GM08714 (cell line): ENCODE measurements at regions not wholly inside any gene's neighbourhood (a gene's known extent, or its start where the extent isn't known, plus 50 kb on each side); places are given as distances from the start of the nearest gene placed in this dataset.
"Not testable (repeated sequence)": the region's sequence is repeated elsewhere in the genome, so short reads cannot be mapped to it uniquely, and the experiment has no call there.

Experiments used
- H3K4me3 ChIP-seq: fragments of 200-500 bp; sonication (Bioruptor generic); 2 replicates; pipeline ENCODE4 v1.5.1; 2014; ENCODE audit warnings: mild to moderate bottlenecking, low read length, inconsistent platforms
- ZNF274 ChIP-seq: IDR thresholded peaks from 2 replicates; pipeline ENCODE4 v1.6.1; 2012; ENCODE audit warnings: mild to moderate bottlenecking, low read depth, low read length

DNA sequence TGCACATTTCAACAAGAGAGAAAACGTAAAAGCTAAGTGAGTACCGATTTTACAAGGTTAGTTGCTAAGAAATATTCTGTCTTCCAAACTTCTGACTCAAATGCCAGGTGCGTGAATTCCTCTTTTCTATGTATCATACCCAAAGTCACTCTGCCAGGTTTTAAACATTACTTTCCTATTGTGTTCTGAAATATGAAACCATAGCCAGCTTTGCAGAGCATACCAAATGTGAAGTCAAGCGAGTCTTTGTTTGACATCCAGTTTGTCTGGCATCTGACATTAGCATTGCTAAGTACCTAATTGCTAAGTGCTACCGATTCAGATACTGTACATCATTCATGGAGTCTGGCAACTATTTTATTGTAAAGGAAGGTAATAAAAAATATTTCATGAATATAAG is 321.9 kb upstream of the GALNT5 start:
- TF ChIP-seq ZNF274 = no peak

DNA sequence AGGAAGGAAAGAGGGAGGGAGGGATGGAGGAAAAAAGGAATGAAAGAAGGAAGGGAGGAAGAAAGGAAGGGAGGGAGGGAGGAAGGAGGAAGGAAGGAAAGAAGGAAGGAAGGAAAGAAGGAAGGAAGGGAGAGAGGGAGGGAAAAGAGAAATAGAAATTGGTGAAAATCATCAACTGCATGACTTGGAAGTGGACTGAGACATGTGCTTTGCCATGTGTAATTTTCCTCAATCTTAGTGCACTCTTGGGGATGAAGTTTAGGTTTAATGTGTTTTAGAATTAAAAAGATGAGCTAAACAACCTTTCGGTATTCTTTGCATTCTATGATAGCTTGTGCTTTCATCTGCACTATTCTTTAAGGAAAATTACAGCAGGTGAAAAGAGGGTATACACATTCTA is 320.1 kb upstream of the GALNT5 start:
- TF ChIP-seq ZNF274 = no peak
- H3K4me3 ChIP-seq = no peak overlapping the region

More for the DNA sequence above, 321.9 kb upstream of the GALNT5 start:
- H3K4me3 ChIP-seq = no peak overlapping the region

DNA sequence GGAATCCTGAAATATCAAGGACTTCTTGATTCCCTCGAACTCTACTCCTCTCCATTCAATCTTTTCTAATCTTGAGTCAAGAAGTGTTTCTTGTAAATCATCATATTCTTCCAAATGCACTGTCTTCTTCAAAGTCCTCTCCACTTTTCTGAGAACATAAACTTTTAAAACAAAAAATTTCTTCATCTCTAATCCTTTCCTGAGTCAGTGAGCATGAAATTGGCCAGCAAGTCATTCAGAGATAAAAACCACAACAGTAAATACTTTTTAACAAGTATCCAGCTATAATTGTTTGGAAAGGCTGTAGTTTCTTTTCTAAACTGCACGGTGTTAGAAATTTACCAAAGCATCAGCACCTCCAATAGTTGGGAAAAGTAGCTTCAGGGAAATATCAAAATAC is 312.6 kb upstream of the GALNT5 start:
- no peak overlapping the region for H3K4me3 ChIP-seq
- TF ChIP-seq ZNF274 = no peak

DNA sequence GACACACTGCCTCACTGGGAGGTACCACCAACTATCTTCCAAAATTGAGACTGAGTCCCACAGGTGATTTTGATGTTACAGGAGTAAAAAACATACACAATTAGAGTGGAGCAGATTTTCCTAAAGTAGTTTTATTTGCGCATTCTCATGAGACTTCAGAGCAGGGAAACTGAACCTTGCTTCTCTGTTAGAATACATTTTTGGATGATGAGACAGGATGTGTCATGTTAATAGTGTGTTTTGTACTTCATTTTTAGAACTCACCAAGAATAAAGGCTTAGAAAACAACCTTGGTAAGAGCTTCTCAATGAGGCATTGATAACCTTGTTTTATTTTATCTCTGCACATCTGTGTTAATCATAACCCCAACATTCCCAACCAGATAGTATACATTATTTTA is 310.2 kb upstream of the GALNT5 start:
- no peak overlapping the region for H3K4me3 ChIP-seq
- TF ChIP-seq ZNF274 = no peak

DNA sequence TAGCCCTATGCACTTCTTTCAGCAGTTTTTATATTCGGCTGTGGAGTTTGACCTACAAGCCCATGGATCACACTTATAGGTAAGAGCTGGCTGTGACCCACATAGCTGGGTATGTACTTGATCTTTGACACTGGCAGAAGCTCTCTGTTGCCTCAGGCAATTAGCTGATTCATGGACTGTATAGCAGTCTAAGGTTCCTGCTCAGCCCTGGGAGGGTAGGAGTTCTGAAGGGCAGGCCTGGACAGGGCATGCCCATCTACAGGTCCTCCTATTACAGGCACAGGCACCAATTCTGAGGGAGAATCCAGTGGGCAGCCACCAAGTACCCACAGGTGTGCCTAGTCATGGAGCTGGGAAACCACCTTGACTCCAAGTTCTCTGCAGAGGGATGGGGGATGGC is 301.8 kb upstream of the GALNT5 start:
- no peak for TF ChIP-seq ZNF274
- H3K4me3 ChIP-seq = no peak overlapping the region

DNA sequence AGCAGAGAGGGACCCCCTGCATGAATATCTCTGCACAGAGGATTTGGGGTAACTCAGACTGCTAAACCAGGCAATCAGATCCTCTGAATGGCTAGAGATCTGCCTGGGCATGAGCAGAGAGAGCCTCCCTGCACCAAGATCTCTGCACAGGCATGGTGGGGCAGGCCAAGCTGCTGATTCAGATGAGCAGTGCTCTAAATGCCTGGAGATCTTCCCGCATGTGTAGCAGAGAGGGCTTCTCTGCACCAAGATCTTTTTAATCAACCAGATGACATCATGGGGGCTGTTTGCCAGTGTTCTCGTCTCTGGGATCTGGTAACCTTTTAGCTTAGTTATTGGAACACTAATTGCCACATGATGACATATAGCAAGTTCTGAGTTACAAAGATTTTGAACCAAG is 301.3 kb upstream of the GALNT5 start:
- H3K4me3 ChIP-seq = no peak overlapping the region
- TF ChIP-seq ZNF274 = no peak

DNA sequence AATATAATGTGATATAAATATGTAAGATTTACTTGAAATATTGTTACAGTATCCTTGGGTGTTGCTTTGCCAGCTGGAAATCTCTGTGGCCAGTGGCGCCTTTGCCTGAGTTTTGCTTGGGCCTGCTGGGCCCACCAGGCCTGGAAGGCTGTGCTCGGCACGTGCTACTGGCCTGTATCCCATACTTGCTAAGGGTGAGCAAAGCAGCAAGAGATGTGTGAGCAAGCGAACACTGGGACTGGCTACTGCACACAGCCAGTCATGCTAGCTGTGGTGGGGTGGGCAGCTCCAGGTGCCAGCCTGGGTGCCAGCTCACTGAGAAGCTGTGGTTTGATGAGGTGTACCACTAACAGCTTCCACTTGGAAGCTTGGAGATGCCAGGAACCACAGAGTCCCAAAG is 299.1 kb upstream of the GALNT5 start:
- H3K4me3 ChIP-seq = no peak overlapping the region
- no peak for TF ChIP-seq ZNF274

DNA sequence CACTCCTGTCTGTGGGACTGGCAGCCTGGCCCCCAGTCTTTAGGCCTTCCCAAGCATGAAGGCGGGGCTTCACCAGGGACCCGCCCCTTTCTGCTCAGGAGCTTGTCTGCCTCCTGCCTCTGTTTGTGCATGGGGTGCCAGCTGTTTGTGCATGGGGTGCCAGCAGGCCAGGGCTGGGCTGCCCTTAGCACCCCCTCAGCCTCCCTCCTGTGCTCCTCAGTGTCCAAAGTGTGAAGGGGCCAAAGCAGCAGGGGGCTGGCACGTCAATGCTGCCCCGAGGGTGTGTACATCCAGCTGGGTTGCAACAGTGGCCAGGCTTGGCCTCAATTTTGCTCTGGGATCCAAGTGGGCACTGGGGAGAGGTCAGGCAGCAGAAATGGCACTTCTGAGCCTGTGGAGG is 298.0 kb upstream of the GALNT5 start:
- no peak overlapping the region for H3K4me3 ChIP-seq
- TF ChIP-seq ZNF274 = no peak

DNA sequence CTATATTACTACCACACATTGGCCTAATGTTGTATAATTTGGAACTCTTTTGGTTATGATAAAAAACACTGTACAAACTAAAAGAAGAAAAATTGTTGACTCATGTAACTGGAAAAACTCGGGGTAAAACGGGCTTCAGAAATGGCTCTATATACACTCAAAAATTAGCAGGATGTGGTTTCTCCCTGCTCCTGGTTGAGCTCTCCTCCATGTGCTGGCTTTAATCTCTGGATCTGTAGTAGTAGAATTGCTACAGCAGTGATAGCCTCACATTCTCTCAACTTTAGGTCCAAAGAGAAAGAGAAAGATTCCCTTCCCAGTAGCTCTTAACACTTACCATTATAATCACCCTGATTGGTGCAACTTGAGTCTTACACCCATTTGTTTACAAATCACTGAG is 274.9 kb upstream of the GALNT5 start:
- no peak overlapping the region for H3K4me3 ChIP-seq
- no peak for TF ChIP-seq ZNF274

DNA sequence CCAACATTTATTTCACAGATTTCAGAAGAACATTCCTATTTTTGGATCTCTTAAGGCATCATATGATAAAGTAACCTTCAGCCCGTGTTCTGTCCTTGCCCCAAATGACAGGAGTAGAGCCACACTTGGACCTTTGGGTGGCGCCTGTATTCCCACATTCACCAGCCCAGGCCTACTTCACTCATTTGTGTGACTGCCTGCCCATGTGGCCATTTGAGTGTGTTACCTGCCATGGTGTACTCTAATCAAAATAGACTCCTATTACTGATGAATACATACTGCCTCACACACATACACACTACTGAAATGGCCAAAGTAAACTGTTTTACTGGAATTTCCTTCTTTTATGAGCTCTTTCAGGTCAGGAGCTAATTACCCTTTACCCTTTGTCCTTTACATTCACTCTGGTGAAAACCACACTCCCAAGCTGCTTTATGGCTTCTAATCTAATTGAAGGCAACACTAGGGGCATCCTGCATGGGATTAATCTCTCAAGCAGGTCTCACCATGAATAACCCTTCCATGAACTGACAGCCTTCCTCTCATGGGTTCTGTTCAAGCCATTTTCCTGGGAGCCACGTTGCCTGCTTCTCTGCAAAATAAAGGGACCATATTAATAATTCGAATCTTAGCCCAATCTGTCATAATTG is 271.0 kb upstream of the GALNT5 start:
- no peak overlapping the region for H3K4me3 ChIP-seq
- no peak for TF ChIP-seq ZNF274

DNA sequence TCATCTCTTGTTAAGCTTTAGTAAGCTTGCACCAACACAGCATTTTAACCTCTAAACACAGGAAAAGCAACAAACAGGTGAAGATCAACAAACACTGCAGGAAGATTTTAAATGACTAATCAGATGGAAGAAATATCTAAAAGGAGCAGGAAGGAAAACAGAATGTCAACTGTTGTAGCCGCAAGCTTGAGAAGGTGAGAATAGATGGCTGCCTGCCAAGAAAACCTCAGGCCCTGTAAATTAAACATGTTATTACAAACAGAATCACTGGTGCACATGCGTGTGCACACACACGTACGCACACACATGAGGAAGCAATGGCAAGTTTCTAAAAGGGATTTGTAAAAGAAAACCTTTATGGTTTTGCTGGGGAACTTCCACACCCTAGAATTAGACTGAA is 257.8 kb upstream of the GALNT5 start:
- H3K4me3 ChIP-seq = no peak overlapping the region

DNA sequence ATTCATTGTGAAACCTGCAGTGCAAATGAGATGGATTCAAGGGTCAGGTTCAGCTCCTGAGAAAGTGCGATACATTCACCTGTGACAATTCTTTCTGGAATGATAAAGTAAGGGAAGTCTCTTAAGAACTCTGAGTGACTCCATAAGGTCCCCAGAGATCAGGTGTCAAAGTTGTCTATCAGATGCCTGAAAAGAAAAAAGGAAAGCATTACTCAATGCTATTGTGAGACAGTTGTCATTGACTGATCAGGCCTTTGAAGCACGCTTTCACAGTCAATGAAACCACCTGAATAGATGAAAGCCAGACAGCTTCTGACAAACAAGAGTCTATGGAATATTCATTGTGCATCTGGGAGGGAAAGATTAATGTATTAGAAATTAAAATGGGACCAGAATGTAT is 252.7 kb upstream of the GALNT5 start:
- no peak for TF ChIP-seq ZNF274
- no peak overlapping the region for H3K4me3 ChIP-seq

More for the DNA sequence above, 257.8 kb upstream of the GALNT5 start:
- TF ChIP-seq ZNF274 = no peak

DNA sequence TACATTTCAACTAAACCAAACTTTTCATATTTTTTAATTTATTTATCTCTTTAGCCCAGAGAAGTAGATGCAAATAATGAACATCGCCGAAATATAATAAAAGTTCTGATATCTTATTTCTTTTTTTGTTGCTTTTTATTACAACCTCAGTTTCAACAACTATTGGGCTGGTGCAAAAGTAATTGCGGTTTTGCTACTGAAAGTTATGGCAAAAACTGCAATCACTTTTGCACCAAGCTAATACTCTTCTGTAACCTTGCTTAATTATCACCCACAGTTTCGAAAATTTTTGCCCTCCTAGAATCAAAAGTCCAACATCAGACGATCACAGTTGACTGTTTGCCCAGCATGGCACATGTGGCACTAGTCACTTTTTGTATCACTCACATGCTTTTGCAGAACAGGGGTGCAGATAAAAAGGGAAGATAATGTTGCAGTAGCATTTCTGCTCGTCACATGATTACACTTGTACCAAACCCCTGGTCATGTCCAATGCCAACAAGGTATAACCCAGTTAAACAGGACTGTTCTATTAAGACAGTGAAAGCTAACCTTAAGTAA is 242.4 kb upstream of the GALNT5 start:
- TF ChIP-seq ZNF274 = no peak
- H3K4me3 ChIP-seq = no peak overlapping the region

DNA sequence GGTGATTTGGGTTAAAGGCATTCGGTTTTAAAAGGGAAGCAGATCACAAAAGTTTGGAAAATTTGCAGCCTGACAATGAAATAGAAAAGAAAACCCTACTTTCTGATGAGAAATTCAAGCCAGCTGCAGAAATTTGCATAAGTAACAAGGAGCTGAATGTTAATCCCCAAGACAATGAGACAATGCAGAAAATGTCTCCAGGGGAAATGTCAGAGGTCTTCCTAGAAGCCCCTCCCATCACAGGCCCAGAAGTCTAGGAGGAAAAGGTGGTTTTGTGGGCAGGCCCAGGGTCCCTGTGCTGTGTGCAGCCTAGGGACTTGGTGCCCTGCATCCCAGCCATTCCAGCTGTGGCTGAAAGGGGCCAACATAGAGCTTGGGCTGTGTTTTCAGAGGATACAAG is 234.2 kb upstream of the GALNT5 start:
- H3K4me3 ChIP-seq = not testable (repeated sequence)

DNA sequence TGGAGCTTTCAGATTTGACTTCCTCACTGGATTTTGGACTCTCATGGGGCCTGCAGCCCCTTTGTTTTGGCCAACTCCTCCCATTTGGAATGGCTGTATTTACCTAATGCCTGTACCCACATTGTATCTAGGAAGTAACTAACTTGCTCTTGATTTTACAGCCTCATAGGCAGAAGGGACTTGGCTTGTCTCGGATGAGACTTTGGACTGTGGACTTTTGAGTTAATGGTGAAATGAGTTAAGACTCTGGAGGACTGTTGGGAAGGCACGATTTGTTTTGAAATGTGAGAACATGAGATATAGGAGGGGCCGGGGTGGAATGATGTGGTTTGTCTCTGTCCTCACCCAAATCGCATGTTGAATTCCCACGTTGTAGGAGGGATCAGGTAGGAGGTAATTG is 233.4 kb upstream of the GALNT5 start:
- TF ChIP-seq ZNF274 = no peak
- no peak overlapping the region for H3K4me3 ChIP-seq

DNA sequence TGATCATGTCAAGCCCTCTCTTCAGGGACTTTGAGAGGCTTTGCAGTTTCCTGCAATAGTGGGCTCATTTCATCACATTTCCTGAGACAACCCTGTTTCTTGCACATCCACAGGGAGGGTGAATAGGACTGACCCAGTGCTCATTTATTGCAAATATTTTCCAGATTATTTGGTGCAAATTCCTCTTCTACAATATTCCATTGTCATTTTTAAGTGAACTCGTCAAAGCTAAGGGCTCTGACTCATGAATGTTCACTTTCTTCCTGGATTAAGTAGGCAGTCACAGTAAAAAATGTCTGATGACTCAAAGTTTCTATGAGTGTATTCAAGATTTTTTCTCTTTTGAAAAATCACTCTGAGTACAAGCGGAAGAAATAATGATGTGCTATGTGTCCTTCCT is 225.5 kb upstream of the GALNT5 start:
- H3K4me3 ChIP-seq = no peak overlapping the region

More for the DNA sequence above, 225.5 kb upstream of the GALNT5 start:
- TF ChIP-seq ZNF274 = no peak
